HG03571 (cell line): ENCODE measurements at regions not wholly inside any gene's neighbourhood (a gene's known extent, or its start where the extent isn't known, plus 50 kb on each side); places are given as distances from the start of the nearest gene placed in this dataset.
"Not testable (repeated sequence)": the region's sequence is repeated elsewhere in the genome, so short reads cannot be mapped to it uniquely, and the experiment has no call there.

Experiments
- ATAC-seq: cut with Tn5 transposase; IDR thresholded peaks from one replicate; pipeline ENCODE4 v1.9.1; 2021; ENCODE audit not compliant: unreplicated experiment

DNA sequence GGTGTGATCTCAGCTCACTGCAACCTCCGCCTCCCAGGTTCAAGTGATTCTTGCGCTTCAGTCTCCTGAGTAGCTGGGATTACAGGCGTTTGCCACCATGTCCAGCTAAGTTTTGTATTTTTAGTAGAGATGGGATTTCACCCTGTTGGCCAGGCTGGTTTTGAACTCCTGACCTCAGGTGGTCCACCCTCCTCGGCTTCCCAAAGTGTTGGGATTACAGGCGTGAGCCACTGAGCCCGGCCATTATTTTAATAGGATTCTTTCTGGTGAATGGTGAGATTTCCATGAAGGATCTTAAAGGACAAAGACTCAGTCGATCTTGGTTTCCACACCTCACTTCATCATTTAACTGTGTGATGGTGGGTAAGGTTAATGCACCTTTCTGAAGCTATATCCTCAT, 183.8 kb upstream of the ZNF217 start:
- ATAC-seq: not testable (repeated sequence)

DNA sequence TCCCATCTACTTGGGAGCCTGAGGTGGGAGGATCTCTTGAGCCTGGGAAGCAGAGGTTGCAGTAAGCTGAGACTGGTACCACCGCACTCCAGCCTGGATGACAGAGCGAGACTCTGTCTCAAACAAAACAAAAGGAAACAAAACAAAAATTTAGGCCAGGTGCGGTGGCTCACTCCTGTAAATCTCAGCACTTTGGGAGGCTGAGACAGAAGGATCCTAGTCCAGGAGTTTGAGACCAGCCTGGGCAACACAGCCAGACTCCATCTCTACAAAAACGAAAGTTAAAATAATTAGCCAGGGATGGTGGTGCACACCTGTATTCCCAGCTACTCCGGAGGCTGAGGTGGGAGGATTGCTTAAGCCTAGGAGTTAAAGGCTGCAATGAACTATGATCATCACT, 183.2 kb upstream of the ZNF217 start:
- no peak for ATAC-seq

DNA sequence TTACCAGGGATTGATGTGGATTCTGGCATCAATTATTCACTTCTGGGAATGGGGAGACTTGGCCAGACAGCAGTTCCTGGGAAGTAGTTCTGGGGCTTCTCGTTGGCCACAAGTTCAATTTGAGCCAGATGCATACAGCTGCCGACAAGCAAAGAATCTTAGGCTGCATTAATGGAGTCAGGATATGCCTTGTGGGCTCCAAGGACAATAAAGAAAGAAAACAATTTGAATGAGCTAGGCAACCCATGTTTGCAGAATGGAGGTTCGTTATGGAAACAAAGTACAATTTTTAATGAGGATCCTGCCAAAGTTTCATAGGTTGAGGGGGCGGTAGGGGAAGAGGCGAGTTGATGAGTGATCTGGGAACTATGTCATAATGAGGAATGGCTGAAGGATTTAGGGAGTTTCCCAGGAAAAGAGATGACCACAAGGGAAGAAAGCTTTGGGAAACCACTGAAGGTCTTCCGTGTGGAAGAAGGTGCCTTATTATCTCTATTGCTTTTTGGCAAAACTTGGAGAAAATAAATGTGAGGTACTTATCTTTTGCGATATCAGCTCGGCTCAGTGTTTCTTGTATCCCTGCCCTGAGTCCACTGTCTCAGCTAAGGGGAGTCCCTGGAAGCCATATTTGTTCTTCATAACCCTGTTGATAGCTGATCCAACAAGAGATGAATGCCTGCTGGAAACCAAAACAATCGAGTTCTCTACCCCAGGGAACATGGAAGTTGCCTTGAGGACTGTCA, 181.0 kb upstream of the ZNF217 start:
- no peak for ATAC-seq

DNA sequence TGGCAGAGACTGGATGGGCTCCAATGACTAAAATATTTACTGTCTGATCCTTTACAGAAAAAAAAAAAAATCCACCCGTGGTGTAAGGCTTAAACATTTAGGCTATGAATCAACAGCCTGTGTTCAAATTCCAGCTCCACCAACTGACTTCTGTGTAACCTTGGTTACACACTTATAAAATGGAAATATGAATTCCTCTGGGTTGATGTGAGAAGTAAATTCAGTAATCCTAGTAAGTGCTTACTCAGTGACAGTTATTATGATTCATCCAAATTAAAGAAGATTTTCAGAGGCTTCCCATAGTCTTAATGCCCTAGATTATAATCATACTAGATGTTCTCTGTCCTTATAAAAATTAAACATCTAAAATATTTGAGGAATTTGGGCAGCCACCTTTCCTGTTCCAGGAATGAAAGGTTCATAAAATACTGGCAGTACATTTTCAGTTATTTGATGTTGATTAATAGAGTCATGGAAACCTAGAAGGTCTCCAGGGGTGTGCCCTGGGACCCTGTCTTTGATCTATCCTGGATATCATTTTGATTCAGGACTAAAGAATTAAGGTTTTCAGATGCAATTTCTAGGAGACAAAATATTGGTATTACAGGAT, 180.3 kb upstream of the ZNF217 start:
- no peak for ATAC-seq

DNA sequence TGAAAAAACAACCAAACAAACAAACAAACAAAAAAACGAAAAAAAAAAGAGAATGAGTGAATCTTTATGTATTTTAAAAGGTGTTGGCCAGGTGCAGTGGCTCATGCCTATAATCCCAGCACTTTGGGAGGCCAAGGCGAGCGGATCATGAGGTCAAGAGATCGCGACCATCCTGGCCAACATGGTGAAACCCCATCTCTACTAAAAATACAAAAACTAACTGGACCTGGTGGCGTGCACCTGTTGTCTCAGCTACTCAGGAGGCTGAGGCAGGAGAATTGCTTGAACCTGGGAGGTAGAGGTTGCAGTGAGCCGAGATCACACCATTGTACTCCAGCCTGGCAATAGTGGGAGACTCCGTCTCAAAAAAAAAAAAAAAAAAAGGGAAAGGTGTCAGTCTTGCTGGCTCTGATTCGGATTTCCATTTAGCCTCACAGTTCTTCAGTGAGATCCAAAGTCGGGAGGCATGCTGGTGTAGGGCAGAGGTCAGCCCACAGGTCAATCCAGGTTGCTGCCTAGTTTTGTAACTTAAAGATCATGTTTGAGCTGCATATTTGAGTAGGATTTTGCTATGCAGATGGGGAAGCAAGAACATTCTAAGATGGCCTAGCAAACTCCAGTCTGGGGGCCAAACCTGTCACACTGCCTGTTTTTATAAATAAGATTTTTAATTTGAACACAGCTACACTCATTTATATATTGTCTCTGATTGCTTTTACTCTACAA, 179.6 kb upstream of the ZNF217 start:
- ATAC-seq: not testable (repeated sequence)

DNA sequence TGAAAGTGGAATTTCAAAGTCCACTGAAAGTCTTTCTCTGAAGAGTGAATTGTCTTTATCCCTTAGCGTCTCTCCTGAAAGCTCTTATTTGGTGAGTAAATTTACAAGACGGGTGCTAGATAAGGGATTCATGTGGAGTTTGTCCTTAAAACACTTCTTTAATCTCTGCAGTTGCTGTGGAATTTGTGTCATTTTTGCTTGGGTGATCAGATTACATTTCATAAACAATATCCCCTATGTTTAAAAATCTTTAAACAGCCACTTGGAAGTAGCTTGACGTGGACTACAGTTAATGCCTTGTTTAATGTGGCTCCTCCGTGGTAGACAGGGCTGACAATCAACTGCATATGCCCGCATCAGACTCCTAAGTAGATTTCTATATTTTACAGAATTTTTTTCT, 175.4 kb upstream of the ZNF217 start:
- ATAC-seq: no peak

DNA sequence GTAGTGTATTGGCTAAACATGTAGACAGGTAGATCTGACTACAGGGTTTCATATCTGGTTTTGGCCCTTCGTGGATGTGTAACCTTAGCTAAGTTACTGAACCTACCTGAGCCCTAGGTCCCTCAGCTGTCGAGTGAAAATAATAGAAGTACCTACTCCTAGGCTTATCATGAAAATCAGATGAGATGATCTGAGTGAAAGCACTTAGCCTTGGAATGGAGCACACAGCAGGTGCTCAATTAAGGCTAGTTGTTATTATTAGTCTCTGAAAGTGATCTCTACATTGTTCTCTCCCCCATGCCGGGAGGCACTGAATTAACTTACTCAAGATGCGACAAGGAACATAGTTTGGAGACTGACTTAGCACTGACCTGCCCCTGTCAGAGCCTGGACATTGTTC, 174.7 kb upstream of the ZNF217 start:
- ATAC-seq: no peak

DNA sequence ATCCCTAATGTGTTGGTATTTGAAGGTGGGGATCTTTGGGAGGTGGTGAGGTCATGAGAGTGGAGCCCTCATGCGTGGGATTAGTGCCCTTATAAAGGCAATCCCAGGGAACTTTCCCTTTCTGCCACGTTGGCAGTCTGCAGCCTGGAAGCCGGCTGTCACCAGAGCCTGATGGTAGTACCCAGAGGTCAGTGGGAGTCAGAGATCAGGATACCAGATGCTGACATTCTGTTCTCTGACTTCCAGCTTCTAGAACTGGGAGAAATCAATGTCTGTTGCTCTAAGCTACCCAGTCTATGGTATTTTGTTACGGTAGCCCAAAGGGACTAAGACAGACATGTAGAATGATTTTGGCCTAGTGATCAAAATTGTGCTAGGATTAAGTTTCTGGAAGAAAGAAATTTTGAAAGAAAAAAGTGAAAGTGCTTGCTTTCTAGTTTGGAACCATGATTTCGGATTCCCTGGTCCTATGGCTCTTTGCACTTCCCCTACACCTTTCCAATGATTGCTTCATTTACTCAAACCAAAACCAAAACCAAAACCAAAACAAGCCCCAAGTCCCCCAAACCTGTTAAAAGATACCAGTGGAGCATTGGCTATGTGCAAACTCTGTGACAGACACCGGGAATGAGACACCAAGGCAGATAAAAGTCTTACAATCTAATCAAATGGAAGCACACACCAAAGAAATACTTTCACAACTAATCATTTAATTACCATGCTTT, 173.7 kb upstream of the ZNF217 start:
- no peak for ATAC-seq

DNA sequence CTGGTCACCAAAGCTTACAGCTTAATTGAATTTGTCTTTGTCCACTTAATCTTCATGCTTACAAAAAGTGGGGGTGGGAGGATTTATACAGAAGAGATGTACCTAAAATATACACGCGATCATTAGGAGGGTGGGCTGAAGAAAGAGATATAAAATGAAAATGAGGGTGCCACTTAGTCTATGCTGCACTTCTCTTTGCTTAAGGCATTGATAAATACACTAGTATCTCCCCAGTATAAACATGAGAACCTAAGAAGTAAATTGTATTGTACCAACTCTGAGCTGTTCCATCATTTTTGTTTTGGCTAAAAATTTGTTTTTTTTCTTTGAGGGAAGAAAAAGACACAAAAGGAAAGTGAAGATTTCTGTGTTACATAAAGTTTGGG, 170.8 kb upstream of the ZNF217 start:
- ATAC-seq: no peak

DNA sequence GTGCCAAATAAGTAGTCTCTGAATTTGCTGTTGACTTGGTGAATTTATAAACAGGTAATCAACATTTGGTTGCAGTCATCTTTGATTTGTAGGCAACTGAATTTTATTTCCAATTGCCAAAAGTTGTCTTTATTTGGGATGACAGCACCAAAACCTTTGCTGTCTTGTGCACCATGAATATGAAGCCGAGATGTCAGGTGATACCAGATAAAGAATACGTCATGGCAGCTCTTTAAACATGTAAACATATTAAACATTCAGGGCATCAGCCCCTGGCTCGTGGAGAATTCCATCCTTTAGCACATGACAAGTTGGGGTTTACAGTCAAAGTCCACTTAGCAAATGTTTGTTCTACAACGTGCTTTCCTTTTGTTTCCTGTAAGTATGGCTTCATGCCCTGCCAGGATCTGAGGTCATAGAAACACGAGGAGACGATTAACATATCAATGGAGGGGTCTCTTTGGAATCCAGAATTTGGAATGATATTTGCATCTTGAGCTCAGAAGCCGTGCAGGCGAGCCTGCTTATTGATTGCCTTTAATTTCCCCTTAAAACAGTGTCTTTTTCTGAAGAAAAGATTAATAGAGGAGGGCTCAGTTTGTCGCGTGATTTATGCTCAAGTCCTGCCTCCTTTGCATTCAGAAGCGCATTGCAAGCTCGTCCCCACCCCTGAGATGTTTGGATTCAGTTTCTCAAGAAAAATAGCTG, 170.2 kb upstream of the ZNF217 start:
- no peak for ATAC-seq

DNA sequence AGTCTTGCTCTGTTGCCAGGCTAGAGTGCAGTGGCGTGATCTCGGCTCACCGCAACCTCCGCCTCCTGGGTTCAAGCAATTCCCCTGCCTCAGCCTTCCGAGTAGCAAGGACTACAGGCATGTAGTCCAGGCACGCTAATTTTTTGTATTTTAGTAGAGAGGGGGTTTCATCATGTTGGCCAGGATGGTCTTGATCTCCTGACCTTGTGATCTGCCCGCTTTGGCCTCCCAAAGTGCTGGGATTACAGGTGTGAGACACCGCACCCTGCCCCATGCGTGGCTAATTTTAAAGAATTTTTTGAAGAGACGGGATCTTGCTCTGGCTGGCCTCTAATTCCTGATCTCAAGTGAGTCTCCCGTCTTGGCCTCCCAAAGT, 168.8 kb upstream of the ZNF217 start:
- ATAC-seq: not testable (repeated sequence)

DNA sequence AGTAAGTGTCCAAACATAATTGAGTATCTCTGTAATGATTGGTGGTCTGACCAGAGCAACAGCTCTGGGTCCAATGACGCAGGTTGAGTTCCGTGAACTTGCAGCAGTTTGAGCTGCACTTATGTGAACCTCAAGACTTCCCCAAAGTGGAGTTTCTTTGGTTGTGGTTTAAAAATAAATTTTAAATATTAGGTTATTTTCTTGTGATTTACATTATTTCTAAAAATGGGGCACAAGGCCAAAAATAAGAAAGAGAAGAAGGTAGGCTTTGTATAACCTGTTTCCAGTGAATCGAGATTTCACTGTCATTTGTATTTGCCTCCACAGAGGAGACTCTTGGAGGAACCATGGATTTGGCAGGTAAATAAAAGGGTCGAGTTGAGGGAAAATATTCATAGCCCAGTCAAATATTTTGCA, 166.4 kb upstream of the ZNF217 start:
- ATAC-seq: no peak

DNA sequence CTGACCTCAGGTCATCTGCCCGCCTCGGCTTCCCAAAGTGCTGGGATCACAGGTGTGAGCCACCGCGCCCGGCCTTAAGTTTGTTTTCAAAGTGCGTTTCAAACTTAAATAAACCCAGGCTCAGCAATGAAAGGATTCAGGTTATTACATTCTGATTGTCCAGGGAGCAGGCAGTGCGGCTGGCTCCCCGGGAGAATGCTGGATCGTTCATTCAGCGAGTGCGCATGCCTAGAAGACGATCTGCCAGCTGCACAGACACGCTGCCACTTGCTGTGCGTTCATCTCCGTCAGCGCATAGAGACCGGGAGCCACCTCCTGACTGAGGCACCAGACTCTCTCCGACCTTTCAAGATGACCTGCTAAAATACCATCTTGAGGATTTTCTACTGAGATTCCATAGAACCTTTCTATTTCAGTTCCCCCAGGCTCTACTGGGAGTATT, 163.9 kb upstream of the ZNF217 start:
- ATAC-seq: no peak

DNA sequence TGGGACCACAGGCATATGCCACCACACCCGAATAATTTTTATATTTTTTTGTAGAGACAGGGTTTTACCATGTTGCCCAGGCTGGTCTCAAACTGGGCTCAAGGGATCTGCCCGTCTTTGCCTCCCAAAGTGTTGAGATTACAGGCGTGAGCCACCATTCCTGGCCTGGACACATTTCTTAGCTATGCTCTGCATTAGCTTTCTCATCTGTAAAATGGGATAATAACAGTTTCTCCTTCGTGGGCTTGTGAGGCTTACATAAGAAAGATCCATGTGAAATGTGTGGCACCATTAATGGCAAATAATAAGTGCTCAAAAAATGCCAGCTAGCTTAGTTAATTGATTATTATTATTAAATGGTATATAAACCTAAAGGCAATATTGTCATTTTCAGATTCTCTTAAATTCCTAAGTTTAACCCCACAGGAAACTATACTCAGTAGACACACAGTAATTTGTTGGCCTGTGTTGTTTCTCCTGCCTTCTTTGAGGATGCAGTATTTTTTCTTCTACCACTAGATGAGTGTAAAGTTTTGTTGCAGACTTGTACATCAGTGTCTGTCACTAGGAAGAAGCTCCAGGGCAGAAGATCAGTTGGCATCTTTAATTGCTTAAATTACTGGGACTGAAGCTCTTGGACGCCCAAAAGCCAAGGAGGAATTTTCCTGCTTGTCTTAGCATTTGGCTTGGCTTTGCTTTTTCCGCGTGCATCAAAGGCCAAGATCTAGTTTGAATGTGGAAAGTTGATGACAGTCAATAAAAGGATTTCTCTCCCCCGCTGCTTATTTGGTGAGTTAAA, 162.3 kb upstream of the ZNF217 start:
- ATAC-seq: no peak

DNA sequence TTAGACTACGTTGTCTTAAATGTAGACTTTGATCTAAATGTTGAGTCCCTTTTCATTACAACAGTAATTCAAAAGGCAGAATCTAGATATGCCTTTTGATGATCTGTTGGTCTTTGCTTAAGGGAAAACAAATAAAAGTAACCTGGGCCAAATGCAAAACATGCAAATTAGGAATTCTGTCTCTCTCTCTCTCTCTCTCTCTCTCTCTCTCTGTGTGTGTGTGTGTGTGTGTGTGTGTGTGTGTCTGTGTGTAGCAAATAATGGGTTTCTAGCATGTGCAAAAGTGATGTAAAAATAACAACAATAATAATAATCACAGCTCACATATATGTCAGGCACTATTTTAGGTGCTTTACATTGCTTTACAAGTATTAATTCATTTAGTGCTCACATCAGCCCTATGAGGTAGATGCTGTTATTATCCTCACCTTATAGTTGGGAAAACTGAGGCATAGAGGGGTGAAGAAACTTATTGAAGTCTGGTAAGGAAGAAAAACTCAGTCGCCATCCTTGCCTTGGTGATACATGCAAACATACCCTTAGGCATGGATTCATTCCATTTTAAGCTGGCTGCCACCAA, 160.3 kb upstream of the ZNF217 start:
- no peak for ATAC-seq

DNA sequence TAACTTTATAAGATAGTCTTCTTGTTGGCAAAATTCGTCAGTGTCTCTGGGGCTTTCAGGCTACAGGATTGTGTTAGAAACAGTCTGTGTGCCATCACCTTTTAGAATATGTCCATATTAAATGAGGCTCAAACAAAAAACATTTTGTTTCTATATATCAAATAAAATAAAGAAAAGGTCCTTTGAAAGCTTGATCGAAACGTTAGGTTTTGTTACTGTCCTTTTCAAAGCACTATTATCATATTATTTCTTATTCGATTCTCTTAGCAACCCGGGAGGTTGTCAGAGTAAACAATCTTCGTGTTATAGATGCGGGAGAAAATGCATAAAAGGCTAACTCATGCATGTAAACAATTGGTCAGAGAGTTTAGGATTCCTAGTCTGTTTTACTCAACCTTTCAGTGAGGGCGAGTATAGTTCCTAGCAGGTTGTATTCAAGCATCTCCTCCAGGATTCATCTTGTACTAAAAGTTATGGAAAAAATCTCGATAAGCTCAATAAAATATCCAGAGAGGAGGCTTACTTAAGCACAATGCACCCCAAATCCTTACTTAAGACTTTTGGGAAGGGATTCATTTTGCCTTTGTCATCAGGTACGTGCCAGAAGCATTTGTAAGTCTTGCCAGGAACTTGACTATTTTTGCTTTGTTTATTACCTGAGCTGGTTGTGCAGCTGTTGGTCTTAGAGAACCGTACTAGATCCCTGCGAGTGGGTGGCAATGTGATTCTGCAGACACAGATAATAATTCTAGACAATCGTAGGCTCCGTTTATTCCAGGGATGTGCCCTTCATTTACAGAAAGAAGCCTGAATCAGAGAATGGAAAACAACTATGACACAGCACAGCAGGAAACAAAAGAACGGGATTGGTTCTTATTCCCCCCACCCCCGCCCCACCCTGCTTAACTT, 159.6 kb upstream of the ZNF217 start:
- no peak for ATAC-seq

DNA sequence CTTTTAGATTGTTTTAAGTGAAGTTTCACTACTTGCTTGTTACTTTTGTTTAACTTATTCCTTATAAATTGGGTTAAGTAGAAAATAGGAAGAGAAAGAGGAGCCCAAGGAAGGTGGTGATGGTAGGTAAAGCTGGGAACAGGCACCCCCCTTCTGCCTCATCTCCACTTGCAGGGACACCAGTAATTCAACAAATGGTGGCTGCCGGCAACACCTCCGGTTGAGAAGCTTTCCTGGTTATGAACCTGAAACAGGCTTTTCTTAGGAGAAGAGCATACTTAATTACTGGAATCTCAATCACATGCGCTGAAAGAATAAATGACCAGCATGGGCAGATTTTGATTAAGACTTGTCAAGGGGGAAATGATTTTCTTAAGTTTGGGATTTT, 158.9 kb upstream of the ZNF217 start:
- ATAC-seq: no peak

DNA sequence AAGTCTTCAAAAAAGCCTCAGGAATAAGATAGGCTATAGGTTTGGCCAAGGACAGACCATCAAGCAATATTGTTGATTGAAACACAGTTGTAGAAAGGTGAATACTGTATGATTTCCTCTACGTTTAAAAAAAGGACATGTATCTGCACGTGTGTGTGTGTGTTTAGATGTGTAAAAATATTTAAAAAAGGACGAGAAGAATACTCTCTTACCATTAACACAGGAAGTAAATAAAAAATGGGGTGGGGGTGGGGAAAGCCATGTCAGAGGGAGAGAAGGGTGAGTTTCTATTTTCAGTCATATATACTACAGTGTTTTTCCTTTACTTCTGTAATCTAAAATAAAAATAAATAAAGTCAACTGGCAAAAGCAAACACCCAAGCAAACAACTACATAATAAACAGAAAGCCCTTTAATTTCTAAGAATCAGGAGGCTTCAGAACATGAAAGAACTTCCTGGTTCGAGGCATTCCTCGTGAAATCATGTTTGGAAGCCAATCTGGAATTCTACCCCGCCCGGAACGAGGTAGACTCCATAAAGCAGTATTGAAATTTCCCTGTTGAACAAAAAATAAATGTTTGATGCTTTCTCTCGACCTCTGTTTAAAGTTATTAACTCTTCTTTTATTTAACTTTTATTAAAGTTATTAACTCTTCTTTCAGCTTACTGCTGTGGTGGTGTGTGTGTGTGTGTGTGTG, 158.1 kb upstream of the ZNF217 start:
- peak; percentile 19 for ATAC-seq
